Ishikawa (cell line): ENCODE measurements at regions not wholly inside any gene's neighbourhood (a gene's known extent, or its start where the extent isn't known, plus 50 kb on each side); places are given as distances from the start of the nearest gene placed in this dataset.

Experiments
- CEBPB ChIP-seq: IDR thresholded peaks from 2 replicates; pipeline ENCODE4 v1.6.1; 2012
- EGR1 ChIP-seq: IDR thresholded peaks from 2 replicates; pipeline ENCODE4 v1.6.1; 2012
- EP300 ChIP-seq: IDR thresholded peaks from 2 replicates; pipeline ENCODE4 v1.6.1; 2012; ENCODE audit warnings: borderline replicate concordance
- FOXM1 ChIP-seq: IDR thresholded peaks from 2 replicates; pipeline ENCODE4 v1.6.1; 2012; ENCODE audit warnings: low read depth, borderline replicate concordance
- MAX ChIP-seq: IDR thresholded peaks from 2 replicates; pipeline ENCODE4 v1.6.1; 2012
- NFIC ChIP-seq: IDR thresholded peaks from 2 replicates; pipeline ENCODE4 v1.6.1; 2012
- RAD21 ChIP-seq: IDR thresholded peaks from 2 replicates; pipeline ENCODE4 v1.6.1; 2012; ENCODE audit warnings: low read depth
- REST ChIP-seq: IDR thresholded peaks from 2 replicates; pipeline ENCODE4 v1.6.1; 2012; ENCODE audit warnings: low read depth, mild to moderate bottlenecking
- TAF1 ChIP-seq: IDR thresholded peaks from 2 replicates; pipeline ENCODE4 v1.6.1; 2012; ENCODE audit warnings: low read depth, mild to moderate bottlenecking
- TEAD4 ChIP-seq: IDR thresholded peaks from 2 replicates; pipeline ENCODE4 v1.6.1; 2012
- YY1 ChIP-seq: IDR thresholded peaks from 2 replicates; pipeline ENCODE4 v1.6.1; 2012; ENCODE audit warnings: low read depth
- ZBTB7A ChIP-seq: IDR thresholded peaks from 2 replicates; pipeline ENCODE4 v1.6.1; 2012; ENCODE audit warnings: low read depth

- TF ChIP-seq TAF1: no peak
- TF ChIP-seq RAD21: no peak
- no peak for TF ChIP-seq TEAD4
- no peak for TF ChIP-seq EP300
- no peak for TF ChIP-seq MAX
- TF ChIP-seq EGR1: no peak
- TF ChIP-seq ZBTB7A: no peak
- TF ChIP-seq YY1: no peak
- TF ChIP-seq NFIC: no peak
- no peak for TF ChIP-seq REST
- no peak for TF ChIP-seq FOXM1
- TF ChIP-seq CEBPB: no peak
These were observed 217.6 kb downstream of the NDUFA10 start for GRCh38 chr2:239807568-239807967.
